ENCODE measurements at regions not wholly inside any gene's neighbourhood (a gene's known extent, or its start where the extent isn't known, plus 50 kb on each side); places are given as distances from the start of the nearest gene placed in this dataset.

DNA sequence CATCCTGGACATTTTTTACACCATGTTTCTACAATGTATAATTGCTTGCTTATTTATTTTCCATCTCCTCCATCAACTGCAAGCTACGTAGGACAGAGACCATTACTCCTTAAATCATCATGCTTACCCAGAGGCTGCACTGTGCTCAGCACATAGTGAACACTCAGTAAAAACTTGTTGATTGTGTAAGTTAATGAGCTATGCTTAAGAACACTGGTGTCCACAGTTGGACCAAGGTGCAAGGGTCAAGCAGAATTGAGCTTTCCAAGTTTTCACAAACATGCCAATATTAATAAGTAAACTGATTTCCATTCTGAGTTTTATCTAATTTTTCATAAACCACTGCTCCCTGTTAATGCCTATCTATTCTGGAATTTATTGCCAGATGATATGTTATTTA is 464.2 kb upstream of the TCF4 start:
- TF ChIP-seq, protein P1, sequence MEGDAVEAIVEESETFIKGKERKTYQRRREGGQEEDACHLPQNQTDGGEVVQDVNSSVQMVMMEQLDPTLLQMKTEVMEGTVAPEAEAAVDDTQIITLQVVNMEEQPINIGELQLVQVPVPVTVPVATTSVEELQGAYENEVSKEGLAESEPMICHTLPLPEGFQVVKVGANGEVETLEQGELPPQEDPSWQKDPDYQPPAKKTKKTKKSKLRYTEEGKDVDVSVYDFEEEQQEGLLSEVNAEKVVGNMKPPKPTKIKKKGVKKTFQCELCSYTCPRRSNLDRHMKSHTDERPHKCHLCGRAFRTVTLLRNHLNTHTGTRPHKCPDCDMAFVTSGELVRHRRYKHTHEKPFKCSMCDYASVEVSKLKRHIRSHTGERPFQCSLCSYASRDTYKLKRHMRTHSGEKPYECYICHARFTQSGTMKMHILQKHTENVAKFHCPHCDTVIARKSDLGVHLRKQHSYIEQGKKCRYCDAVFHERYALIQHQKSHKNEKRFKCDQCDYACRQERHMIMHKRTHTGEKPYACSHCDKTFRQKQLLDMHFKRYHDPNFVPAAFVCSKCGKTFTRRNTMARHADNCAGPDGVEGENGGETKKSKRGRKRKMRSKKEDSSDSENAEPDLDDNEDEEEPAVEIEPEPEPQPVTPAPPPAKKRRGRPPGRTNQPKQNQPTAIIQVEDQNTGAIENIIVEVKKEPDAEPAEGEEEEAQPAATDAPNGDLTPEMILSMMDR (IDR thresholded peaks at IDR 0.05), result no peak
- TF ChIP-seq POLR2A (IDR thresholded peaks at IDR 0.05), result no peak
